HG02981 (cell line): ENCODE measurements at regions not wholly inside any gene's neighbourhood (a gene's known extent, or its start where the extent isn't known, plus 50 kb on each side); places are given as distances from the start of the nearest gene placed in this dataset.

Source experiments
- ATAC-seq: cut with Tn5 transposase; IDR thresholded peaks from one replicate; pipeline ENCODE4 v1.9.1; 2021; ENCODE audit warnings: mild to moderate bottlenecking, moderate library complexity; ENCODE audit not compliant: unreplicated experiment

DNA sequence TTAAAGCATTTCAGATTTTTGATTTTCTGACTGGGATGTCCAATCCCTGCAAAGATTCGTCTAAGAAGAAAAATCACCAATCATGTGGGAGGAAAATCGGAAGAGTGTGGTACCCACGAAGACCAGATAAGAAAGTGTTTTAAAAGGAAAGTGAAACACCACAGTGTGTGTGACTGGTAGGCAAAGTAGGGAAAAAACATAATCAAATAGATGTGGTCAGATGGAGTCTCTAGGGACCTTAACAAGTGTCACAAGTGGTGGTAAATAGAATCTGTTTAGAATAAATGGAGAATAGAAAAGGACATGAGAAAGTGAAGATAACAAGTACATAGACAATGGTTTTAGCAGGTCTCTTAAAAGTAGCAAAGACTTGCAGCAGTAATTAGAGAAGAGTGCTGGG lies 154.6 kb downstream of the SLC30A10 start:
- ATAC-seq, result peak; percentile 100

DNA sequence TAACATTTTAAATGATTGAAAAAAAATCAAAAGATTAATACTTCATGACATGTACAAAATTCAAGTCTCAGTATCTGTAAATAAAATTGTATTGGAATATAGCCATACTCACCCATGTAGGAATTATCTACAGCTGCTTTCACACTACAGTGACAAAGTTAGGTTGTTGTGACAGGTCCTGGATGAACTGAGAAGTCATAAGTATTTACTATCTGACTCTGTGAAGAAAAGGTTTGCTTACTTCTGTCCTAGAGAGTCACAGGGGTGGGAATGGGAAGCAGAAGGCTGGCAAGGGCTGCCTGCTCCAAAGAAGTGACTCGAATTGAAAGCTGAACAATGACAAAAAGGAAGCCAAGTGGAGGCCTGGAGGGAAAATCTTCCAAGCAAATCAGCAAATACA lies 155.2 kb downstream of the SLC30A10 start:
- no peak for ATAC-seq

DNA sequence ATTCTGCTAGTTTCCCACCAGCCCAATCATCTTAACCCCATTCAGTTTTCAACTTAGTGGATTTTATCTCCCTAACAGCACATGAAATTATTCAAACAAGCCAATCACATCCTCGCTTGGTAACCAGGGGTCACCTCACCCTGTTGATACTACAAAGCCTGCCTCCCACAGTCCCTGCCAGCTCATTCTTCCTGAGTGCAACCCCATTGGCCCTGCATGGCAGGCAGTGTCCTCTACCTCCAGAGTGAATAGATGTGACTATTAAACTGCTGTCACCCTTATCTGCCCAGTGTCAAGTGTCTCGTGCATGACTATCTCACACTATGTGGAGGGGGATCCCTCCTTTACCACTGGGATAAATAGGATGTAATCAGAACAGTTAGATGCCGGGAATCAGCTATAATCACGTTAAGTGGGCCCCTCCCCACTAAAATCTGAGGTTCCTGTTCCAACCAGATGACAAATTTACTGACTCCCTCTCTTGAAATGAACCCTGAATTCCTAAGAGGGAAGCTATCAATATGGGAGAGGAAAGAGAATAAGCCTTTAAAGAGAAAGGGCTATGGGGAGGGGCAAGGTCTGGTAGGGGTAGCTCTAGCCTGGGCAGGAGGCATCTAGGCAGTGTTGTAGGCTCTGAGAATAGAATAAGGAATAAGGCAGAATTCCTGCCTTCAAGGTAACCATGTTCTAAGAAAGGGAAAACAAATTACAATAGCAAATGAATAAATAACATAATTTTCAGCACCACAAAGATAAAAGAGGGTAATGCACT lies 155.9 kb downstream of the SLC30A10 start:
- ATAC-seq, result no peak

DNA sequence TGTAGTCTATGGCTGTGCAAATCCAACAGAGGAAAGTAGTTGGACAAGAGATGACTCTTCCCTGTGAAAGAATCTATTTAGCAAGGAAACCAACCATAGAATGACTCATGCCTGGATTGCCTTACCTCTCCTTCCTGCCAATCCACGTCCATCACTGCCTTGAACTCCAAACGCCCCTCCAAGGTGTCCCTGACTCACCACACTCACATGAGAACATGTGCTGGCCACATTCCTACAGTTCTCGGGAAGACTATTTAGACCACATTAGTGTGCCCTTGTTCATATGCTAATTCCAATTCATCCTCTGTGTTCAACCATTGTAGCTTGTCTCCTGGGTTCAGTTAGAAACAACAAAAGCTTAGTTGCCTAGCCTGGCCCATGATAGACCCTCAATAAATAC lies 157.3 kb downstream of the SLC30A10 start:
- no peak for ATAC-seq

DNA sequence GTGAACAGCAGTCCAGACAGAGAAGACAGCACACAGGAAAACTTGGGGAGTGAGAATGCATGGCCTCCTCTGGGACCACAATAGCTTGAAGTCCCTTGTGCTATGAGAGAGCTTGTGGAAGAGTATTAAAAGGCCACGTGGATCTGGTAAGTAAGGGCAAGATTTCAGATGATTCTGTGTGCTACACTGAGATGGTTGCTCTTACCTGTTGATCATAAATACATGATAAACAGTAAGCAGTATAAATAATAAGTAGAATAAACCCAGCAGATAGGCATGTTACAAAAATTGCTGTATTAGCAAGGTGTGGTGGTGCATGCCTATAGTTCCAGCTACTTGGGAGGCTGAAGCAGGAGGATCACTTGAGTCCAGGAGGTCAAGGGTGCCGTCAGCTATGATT lies 150.4 kb upstream of the ZC3H11B start:
- no peak for ATAC-seq

DNA sequence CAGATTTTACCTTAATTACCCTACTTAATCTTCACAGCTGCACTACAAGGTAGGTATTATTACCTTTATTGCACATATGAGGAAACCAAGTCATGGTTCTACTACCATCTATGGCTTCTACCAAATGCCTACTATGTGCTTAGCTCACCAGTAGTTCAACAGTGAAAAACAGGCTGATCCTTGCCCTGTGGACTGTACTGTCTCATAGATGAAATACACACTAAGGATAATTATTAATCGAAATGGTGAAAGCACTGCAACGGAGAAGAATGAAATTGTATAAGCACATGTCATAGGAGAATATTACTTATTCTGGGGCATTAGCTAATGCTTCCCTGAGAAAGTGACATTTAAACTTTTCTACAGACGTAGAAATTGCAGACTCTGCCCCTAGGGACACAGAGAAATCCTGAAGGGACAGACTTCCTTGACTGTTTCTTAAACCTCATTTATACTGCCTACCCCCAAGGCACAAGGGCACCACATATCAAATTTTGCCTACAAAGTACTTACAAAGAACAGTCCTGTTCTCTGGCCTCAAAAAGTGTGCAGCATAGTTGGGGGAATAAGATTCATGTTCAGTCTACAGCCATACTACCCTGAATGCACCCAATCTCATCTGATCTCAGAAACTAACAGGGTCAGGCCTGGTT lies 148.4 kb upstream of the ZC3H11B start:
- ATAC-seq, result no peak

DNA sequence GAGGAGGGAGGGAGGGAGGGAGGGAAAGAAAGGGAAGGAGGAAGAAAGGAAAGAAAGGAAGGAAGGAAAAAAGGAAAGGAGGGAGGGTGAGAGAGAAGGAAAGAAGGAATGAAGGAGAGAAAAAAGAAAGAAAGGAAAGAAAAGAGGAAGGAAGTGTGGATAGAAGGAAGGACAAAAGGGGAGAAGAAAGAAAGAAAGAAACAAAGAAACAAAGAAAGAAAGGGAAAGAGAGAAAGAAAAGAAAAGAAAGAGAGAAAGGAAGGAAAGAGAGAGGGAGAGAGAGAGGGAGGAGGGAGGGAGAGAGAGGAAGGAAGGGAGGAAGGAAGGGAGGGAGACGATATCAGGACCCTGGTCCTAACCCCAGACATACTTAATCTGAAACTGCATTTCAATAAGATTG lies 146.2 kb upstream of the ZC3H11B start:
- no peak for ATAC-seq

DNA sequence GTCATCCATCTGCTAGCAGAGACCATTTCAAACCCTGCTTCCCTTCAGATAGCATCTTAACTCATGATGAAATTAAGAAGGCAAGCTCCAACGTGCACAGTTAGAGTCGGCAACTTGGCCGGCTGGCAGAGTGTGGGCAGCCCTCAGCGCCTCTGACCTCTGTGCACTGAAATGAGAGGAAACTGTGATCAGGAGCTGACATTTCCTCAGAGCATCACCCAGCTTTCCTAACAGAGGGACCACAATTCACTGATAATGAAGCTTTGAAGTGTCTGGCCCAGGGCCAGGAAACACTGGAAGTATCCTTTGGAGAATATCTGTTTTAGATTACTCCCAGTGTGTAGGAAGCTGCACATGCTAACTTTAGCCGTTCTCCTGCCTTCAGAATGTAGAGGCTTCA lies 145.0 kb upstream of the ZC3H11B start:
- ATAC-seq, result no peak

DNA sequence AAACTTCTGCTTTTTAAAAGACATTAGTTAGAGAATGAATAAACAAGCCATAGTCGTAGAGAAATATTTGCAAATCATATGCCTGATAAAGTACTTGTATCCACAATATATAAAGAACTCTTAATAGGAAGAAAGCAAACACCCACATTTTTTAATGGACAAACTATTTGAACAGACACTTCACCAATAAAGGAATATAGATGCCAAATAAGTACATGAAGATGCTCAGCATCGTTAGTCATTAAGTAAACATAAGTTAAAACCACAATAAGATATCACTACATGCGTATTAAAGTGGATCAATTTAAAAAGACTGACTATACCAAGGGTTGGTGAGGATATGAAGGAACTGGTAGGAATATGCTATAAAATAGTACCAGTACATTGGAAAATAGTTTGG lies 142.3 kb upstream of the ZC3H11B start:
- no peak for ATAC-seq

DNA sequence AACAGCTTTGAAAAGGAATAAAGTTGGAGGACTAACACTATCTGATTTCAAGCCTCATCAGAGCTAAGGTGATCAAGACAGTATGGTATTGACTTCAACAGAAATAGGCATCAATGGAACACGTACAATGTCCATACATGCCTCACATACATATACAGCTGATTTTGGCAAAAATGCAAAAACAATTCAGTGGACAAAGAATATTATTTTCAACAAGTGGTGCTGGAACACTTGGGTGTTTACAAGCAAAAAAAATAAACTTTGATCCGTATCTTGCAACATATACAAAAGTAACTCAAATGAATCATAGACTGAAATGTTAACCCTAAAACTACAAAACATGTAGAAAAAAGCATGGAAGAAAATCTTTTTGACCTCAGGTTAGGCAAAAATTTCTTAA lies 141.9 kb upstream of the ZC3H11B start:
- ATAC-seq, result no peak

DNA sequence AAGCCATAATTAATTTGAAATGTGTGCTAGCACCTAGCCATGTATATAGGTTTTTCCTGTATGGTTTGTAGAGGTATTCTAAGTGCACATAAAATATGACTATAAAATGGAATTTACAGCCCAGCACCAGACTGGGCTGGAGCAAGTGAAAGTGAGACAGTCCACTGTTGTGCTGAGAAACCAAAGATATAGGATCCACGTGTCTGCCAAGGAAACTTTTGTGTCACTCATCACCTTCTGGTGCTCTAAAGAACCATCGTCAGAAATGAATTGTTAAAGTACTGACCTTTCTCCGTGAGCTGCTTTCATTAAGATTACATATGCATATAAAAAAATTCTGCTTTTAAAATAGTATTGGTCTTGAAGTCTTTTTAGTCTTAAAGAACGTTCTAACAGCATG lies 141.0 kb upstream of the ZC3H11B start:
- ATAC-seq, result no peak

DNA sequence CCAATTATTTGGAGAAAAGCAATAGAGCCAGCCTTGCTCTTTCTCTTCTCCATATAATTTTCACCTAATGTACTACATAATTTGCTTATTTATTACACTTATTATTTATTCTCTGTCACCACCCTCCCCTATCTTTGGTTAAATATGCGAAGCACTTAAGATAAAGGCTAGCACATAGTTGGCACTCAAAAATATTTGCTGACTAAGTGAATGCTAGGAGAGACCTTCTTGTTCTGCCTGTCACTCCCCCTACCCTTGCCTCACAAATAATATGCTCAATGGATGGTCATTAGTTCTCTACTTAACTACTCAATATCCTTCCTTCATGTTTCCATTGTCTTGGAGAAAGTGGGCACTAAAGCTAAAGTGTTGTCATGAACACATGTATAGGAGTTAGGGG lies 139.7 kb upstream of the ZC3H11B start:
- no peak for ATAC-seq

DNA sequence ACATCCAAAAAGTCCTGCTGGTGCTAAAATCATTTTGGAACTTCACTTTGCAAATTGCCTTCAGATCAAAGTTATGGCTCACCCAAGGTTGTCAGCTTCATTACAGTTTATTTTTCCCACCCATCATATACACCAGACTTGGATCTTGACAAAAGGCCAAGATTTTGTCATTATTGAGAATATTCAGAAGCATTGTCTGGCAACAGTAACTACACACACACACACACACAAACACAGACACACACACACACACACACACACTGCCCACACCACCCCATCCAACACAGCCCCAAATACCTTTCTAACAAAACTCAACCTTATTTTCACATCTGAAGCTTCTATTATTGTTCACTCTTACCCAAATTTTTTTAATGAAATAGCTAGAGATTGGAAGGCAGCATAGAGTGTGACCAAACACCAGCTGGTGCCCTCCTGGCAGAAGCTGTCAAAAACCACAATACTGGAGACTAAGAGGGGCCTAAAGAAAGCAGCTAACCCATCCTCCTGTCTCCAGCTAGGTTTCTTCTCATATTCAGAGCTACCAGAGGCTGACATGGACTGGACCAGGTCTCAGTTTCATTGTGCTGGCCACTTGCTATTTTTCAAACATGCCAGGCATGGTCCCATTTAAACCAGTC lies 139.1 kb upstream of the ZC3H11B start:
- ATAC-seq, result no peak

DNA sequence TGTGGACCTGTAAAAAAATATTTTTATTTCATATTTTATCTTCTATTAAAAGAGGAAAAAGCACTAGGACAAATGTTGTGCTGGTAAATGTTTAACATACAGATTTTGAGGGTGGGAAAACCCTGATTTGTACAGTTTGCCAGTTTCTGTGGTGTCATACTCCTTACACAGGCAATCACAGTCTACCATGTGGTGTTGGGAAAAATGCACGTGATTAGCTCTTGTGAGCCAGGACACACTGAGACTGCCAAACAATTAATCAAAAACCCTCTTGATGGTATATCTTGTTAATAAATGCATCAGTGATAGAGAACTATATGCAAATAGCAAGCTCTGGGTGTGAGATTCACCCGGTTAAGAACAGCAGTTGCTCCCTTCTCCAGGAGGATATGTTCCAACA lies 136.5 kb upstream of the ZC3H11B start:
- ATAC-seq, result no peak

DNA sequence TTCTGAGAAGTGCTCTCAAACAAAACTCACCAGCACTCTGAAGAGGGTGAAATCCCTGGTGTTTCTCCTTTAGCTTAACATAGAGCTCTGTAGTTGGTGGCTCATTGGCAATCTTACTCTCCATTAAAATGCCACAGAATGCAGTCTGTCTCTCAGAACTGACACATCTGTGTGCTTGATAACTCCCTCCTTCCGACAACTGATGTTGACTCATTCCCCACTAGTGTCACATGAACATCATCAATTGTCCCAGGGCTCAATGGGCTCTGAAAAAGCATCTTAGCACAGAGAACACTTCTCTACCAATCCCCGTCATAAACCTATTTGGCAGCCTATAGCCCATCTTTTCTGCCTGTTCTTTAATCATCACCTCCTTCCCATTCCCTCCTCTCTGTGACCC lies 133.2 kb upstream of the ZC3H11B start:
- no peak for ATAC-seq

DNA sequence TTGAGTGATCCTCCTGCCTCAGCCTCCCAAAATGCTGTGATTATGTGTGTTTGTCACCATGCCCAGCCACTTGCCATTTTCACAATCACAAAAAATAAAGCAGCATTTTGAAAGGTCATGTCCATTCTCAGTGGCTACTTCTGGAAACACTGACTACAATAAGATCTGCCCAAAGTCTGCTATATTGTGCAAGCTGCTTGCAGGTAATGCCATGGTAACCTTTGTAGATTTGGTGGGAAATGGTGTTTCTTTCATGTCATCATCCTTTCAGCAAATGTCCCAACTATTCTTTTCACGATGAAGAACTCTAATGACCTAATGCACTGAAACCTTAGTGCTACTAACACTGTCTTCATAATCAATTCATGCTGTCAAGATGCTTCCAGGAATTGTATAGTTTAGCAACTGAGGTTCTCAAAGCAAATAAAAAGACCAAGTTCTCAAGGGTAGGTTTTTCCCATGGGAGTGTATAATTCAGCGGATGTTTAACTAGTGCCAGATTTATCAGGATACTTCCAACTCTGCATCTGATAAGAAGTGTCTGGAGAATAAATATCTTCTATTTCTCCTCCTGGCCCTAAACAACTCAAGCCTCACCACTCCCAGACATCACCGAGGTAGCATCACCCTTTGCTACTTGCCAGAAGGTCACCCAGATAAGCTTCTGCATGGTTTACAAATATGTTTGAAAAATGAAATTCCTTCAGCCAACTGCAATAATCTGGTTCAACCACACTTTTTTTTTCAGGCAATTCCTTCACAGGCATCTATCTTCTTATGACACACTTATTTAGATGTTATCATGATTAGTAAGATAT lies 132.0 kb upstream of the ZC3H11B start:
- ATAC-seq, result no peak

DNA sequence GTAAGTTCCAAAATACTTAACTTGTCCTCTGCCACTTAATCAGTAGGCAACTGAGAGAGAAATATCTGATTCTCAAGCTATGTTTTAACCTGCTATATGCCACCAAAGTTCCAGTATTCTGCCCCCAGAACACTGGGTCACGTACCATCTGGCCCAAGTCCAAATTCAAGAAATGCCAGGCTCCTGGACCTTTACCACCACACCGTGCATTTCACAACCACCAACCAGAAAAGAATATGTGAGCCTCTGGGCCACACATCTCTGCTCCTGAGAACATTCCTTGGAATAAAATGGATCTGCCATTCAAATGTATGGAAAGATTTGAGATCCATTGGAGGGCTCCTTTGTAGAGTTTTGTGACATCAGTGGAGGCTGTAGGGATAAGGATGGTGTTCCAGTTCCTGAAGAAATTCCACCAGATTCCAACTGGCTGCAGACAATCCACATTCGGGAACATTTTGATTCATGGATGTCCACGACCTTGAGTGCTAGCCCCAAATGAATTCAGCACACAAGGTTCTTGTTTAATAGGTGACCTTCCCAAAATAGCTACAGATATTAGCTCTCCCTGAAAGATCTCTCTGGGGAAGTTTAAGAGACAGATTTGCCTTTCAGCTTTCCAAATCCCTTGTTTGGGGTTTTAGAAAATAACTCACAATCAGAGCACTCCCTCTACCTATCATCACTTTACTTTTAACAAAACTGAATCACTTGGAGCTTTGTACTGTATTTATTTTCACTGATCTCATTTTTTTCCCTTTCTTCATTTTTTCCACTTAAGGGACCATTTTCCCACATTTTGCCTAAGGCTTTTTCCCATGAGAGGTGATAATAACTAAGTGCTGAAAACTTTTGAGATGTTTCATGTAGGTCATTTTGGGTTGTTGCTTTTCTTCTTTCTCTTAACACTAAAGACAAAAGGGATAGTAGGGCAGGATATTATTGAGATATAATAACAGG lies 128.4 kb upstream of the ZC3H11B start:
- no peak for ATAC-seq

DNA sequence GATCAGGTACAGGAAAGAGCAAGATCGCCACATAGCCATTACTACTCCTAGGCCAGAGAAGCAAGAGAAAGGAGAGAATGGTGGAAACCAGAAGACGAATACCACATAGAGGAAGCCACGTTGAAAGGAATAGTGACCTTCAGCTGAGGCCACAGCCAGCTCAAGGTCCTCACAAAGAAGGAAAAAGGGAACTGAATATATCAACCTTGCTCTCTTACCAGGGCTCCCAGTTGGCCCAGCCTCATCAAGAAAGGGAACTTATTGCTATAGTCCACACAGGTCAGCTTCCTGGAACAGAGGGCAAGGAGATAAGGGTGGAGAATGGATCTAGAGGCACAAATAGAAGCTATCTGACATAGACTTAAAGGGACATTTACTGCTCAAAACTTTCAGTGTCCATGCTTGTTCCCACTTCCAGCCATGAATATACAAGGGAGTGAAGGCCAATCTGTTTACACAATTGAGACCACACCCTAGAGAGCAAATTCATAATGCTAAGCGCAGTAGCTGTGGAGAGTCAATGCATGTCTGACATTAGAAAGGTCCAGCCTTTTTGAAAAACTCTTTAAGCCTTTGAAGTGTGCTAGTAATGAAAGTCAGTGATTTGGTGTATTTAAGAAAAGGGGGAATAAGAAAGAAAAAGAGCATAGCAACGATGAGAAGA lies 120.7 kb upstream of the ZC3H11B start:
- ATAC-seq, result no peak

DNA sequence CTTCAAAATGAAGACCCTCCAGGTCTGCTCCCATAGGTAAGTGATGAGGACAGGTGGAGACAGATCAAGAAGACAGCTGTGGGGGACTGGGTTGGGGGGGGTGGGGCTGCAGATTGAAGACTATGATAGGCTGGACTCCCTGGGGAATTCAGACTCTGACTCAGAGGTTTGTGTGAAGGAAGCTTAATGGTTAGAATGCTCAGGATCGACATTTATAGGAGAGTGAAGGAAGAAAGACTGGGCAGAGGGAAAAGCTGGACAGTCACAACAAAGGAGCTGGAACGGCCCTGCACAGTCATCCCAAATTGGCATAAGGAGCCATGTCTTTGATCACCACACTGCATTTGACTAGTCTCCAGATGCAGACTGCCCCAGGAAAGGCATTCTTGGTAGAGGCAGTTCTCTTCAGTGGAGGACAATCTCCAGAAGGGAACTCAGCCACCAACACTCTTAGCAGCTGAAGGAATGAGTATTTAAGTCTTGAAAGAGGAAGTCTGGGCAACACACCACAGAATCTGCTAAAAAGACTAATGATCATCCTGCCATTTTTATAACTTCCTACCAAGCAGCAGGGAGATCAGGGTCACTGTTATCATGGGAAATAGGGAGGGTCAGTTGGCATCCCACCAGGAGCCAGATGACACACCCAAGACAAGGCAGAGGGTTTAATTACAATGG lies 120.0 kb upstream of the ZC3H11B start:
- ATAC-seq, result no peak
